NCI-H2196 (cell line): ENCODE measurements at regions not wholly inside any gene's neighbourhood (a gene's known extent, or its start where the extent isn't known, plus 50 kb on each side); places are given as distances from the start of the nearest gene placed in this dataset.
A peak's percentile ranks its signal among the peaks of the same experiment; 100 is the strongest.

Experiments used
- DNase-seq: peaks from one replicate; lab custom pipeline; 2025; ENCODE audit not compliant: unreplicated experiment; lab: John Stamatoyannopoulos, UW

GRCh38 chr9:126123927-126124326, 202.7 kb upstream of the MVB12B start:
- no peak for DNase-seq

- no peak for DNase-seq
Observed at GRCh38 chr9:126125177-126125576, 201.5 kb upstream of the MVB12B start.

- DNase-seq: no peak
Observed at GRCh38 chr9:126125577-126125976, 201.1 kb upstream of the MVB12B start.

DNA sequence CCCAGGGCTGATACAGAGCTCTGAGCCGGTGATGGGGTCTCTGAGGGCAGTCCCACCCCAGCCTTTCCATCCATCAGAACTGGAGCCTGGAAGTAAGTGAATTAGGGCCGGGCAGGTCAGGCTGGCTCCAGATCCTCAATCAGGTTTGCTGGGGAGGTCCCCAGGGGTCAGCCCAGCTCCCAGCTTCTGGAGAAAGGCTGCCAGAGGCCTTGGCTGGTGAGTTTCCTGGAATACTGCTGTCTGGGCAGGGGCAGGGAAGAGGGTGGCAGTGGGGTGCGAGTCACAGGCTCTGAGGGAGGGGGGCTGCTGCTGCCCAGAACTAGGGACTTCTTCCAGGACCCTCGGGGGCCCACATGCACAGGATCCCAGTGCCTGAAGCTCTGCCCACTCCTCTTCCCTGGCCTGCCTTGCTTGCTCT, 200.6 kb upstream of the MVB12B start:
- DNase-seq: no peak

- DNase-seq: no peak
Observed at GRCh38 chr9:126126807-126127206, 199.8 kb upstream of the MVB12B start.

GRCh38 chr9:126127591-126127990, 199.0 kb upstream of the MVB12B start:
- DNase-seq: no peak

- DNase-seq: peak; percentile 28
Observed at GRCh38 chr9:126128494-126129142, 198.0 kb upstream of the MVB12B start.

DNA sequence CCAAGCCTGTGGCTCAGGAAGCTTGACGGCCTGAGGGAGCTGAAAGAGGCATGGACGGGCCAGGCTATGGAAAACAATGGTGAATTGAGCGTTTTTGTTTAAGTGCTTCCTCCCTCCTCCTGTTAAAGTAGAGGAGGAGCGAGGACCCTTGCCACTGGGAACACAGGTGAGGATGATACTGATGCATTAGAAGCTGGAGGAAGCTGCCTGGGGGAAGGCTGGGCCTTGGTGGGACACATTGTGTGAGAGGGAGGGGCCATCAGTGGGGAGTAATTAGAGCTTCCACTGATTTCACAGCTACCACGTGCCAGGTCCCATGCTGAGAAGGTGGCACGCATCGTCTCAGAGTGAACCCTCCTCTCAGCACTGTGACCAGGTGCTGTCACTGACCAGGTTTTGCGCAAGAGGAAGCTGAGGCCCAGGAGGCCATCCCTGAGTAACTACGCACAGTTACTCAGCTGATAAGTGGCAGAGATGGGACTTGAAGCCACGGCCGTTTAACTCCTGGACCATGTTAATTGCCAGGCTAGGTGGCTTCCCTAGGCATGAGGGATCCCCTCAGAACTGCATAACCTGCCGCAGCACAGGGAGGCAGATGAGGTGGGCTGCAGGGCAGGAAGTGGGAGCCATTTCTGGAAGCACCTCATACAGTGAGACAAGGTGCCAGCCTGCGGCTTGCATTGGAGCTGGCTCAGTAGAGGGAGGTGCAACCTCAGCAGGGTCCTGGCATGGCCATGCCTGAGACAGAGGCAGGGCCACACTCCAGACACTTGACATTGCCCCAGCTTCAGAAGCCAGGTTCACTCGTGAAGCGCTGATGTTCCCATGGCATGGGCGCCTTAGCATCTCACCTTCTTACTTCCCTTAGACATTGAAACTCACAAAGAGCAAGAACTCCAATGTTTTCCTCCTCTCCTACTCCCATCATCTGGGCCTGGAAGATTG, 195.3 kb upstream of the MVB12B start:
- no peak for DNase-seq

- DNase-seq: no peak
Observed at GRCh38 chr9:126132746-126133145, 193.9 kb upstream of the MVB12B start.

GRCh38 chr9:126144196-126144595, 182.4 kb upstream of the MVB12B start:
- no peak for DNase-seq

DNA sequence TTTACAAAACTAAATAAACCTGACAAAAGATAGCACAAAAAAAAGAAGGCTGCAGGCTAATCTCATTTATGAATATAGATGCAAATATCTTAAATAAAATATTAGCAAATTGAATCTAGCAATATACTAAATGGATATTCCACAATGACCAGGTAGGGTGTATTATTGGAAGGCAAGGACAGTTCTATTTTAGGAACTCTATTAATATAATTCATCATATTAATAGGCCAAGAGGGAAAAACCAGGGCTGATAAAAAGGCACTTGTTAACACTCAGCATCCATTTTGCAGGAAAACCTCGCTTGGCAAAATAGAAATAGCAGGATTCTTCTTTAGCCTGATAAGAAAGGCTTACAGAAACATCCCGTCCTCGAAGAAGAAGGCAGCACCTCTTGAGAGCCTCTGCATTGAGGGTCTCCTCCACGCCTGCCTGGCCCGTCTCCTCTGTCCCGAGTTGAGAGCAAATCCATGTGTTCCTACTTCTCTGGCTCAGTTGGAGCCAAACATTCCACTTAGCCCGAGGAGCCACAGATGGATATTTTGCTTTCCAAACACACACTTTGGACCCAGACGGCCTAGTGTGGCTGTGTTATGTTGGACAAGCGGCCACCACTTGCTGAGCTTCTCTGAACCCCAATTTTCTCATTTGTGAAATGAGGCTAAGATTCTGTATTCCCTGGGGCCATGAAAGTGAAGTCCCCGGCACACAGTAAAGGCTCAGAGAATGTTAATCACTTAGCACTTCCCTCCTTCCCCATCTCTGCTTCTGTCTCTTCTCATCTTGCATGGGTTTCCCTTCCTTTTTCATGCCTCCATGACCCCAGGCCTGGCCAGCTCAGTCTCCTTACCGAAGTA, 181.8 kb upstream of the MVB12B start:
- no peak for DNase-seq

GRCh38 chr9:126145887-126146253, 180.8 kb upstream of the MVB12B start:
- DNase-seq: no peak

DNA sequence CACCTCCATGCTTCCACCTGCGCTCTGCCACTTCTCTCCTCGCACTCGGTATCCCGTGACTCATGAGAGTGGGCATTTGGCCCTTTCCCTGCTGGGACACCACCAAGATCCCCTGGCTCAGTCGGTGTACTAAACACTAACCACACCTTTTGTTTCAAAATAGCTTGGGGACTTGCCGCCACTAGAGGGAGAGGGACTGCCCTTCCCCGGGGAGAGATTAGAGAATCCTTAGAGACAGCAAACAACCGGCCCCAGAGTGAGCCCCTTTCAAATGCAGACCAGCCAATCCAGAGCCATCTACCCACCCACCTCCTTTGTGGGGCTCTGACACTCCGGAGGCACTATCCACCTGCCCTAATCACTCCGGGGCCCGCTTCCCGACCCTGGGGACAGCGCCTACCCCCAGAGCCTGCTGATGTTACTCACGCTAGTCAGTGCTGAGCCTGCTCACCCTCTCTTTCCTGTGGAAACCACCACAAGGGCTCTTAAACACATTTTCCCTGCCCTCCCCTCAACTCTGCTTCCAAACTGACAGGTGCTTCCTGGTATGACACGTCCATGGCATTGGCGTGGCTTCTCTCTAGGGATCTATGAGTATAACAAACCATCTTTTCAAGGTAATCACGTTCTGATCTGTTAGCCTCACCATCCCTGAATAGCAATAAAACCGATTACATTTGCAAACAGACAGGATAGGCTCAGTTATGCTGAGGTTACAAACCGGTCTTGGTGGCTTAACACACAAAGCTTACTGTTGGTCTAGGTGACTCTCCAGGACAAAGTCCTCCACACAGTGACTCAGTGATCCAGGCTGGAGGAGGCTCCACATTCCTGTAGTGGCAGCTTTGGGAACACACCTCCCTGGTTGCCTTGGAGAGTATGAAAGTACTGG, 180.1 kb upstream of the MVB12B start:
- no peak for DNase-seq

GRCh38 chr9:126147186-126147935, 179.3 kb upstream of the MVB12B start:
- no peak for DNase-seq

DNA sequence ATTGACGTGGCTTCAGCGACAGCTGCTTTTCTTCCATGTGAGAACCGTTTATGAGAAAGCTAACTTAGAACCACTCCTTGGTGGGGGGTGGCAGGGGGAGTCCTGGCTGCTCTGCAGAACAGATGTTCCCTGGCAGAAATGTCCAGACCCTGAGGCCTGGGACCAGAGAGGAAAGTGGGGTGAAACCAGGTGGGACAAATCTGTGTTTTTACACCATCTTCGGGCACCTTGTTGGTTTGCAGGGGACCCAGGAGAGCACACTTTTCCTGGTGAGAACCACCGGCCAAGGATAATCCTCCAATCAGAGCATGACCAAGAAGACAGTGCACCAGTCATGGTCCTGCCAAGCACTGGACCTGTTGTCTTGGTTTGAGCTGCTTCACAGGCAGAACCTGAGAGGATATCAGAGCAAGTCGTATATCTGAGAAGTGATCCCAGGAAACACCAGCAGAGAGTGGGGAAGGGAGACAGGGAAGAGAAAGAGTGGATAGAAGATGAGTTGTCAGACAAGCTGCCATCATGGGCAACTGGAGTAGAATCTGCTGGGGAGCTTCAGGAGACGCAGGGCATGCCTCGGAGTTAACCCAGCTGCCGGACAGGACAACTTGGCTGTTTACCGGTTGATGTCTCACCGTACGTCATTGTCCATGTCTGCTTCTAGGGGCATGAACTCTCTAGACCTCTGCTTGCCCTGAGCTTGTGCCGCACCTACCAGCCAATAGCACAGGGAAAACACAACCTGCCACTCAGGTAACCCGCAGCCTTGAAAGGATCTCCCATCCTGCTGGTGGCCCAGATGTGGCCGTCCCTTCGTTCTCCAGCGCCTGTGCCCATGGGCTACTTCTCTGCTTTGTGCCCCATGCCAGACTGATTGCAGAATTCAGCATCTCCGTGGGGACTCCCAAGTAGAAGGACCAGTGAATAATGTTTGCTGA, 178.4 kb upstream of the MVB12B start:
- DNase-seq: no peak

DNA sequence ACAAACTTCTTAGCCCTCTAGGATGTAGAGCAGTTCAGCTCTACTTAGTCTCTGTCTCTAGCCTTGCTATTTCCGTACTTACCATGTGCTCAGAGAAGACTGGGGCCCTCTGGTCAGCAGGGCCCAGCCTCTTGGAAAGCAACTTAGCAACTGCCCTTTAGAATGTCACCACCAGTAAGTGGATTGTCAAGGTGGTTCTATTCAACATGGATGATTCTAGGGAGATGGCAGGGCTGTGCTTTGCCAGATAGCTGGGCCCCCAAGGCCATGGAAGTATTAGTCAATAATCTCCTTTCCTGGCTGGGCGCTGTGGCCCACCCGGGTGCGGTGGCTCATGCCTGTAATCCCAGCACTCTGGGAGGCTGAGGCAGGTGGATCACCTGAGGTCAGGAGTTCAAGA, 177.6 kb upstream of the MVB12B start:
- no peak for DNase-seq

DNA sequence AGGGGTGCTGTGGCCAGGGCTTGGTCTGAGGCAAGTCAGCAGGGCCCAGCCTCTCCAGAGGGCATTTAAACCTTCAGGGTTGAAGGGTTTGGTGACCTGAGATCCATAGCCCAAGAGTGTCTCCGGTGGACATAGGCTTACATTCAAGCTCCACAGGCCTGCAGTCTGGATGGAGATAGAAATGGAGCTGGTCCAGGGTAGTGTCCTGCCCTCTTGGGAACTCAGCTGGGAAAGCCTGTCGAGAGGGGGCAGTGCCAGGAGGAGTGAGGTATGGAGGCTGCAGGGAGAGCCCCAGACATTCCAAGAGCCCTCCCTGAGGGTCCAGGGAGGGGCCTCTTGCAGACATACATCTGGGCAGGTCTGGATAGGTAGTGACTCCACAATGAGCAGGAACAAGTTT, 177.0 kb upstream of the MVB12B start:
- peak; percentile 29 for DNase-seq

GRCh38 chr9:126150411-126151030, 176.1 kb upstream of the MVB12B start:
- peak; percentile 58 for DNase-seq
